ENCODE measurements at regions not wholly inside any gene's neighbourhood (a gene's known extent, or its start where the extent isn't known, plus 50 kb on each side); places are given as distances from the start of the nearest gene placed in this dataset.
"Not testable (repeated sequence)": the region's sequence is repeated elsewhere in the genome, so short reads cannot be mapped to it uniquely, and the experiment has no call there.

DNA sequence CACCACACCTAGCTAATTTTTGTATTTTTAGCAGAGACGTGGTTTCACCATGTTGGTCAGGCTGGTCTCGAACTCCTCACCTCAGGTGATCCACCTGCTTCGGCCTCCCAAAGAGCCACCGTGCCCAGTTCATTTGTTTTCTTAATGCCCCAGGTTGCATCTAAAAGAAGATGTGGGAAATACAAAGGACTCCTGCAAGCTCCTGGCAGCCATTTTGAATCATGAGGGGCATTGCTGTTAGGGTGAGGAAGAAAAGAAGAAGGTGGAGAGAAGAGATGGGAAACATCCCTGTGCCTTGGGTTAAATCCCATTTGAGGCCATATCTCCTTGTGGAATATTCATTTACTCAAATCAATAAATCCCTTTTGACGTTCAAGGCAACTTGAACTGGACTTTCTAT, 365.3 kb upstream of the ERCC4 start:
- no peak for DNase-seq

DNA sequence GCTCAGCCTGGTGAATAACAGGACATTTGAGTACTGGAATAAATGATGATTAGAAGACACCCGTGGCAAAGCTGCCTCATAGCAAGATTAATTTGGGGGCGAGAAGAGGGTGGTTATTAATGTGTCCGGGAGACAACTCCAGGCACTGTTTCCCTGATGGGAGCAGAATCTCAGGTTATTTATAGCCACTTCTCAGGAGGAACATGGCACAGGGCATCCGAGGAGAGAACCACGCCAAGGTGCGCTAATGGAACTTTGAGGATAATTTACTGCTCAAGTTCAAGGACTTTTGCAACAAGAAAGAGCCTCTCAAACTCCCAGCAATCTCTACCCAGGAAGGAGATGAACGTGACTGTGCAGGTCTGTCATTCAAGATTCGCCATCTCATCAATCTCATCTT, 362.5 kb upstream of the ERCC4 start:
- DNase-seq: no peak

DNA sequence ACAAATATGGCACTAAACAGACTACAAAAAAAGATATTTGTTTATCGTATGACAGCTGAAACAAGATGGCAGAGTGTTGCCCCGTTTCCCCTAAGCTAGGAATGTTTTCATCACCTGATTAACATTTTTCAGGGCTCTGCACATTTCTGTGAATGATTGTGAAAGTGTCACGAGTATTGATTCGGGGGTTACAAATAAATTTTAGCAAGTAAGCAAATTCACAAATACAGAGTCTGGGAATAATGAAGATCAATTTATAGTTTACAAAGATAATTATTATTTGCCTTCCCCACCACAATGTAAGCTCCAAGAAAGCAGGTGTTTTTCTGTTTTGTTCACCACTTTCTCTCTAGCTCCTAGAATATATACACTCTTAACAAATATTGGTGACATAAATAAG, 361.2 kb upstream of the ERCC4 start:
- DNase-seq: no peak

DNA sequence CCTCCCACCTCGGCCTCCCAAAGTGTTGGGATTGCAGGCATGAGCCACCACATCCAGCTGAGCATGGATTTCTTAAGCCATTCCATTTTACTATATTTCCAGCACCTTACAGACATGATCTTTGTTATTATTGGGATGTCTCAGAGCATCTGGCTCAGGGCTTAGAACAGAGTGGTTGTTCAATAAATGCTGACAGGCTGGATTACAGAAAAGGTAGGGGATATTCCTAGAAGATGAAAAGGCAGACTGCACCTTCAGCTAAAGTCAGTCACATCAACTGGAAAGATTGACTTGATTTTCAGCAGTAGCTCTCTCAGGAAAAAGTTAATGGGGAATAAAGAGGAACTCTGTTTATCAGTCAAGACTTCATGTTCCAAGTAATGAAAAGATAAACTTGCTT, 360.3 kb upstream of the ERCC4 start:
- no peak for DNase-seq

DNA sequence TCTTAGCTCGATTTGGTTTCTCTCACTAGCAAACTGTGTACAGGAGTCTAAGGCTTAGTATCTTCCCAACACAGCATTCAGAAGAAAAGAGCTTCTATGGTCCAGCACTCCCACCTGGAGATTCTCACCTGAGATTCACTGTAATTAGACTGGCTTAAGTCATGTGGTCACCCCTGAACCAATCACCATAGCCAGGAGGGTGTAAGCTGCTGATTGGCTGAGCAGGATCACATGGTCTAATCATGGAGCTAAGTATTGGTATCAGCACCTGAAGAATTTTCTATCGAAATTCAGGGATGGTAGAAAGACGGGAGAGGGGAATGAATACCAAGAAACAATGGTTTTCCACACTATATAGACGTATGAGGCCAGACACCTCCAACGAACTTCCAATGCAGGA, 359.8 kb upstream of the ERCC4 start:
- no peak for DNase-seq

DNA sequence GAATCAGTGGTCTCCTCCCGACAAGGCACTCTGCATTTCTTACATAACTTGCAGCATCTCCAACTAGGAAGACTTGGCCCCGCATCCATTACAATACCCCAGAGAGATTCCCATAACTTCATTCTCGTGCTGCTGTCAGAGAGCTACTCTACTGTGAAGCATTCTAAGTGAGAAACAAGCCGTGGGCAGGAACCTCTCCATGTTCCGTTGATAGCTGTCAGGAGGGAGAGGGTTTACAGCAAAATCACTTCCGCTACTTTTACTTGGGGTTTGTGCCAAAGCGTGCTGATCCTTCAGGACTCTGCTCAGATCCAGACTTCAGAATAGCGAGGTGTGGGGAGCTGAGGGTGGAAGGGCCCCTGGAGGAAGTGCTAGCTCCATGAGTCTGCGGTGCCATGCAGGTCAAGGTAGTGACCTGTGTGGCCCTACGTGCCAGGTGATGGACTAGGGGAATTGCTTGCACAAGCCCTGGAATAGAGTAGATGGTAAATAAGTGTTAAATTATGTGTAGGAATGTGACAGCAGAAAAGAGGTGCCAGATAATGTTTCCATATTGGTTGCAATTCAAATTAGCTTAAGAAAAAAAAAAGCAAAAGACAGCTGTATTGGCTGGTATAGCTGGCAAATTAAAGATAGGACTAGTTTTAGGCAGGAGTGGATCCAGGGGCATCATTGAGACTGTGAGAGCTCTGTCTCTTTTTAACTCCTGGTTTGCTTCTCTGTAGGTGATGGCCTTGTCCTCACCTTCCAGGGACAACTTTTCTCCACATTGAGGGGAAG, 358.5 kb upstream of the ERCC4 start:
- DNase-seq: no peak

DNA sequence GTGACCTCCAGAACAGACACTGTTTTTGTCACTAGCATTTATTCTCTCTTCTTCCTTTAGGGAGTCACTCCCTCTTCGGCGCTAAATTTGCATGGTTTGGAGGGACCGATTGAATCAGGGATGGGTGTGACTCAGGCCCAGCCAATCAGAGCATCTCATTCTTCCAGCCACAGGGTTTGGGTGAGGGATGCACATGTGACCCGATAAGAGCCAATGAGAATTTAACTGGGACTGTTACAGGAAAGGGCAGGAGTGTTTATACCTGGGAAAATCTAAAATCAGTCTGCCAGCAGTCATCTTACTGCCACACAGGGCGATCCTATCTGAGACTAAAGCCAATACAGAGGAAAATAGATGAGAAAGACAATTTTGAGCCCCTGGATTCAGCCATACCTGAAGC, 351.2 kb upstream of the ERCC4 start:
- no peak for DNase-seq

DNA sequence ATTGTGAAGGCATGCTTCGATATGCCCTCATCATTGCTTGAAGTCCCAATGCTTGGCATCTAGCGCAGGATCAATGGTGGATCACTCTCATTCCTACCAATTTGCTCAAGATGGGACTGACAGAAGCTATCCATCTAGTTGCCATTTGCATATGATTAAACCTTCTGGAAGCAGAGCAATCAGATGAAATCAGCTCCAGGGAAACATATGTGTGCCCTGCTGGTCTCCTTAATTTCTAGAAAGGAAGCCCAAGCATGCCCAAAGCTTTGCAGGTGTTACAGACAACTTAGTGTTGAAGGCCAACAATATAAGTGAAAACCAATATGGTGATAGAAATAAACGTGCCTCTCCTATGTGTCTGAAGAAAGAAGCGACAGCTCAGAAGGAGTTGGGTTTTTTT, 350.0 kb upstream of the ERCC4 start:
- no peak for DNase-seq

DNA sequence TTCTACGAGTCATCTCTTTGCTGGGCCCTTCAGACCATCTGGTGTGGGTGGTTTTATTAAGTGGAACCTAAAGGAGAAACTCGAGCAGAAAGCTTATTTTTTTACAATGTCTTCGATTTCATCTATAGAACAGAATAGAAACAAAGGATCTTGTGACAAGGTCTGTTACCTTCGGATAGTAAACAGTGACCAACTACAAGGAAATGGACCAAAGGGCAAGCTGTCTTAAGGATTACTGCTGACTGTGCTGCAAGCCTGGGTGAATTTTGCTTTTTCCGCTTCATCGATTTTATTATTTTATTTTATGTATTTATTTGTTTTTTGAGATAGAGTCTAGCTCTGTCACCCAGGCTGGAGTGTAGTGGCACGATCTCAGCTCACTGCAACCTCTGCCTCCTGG, 348.9 kb upstream of the ERCC4 start:
- DNase-seq: no peak

DNA sequence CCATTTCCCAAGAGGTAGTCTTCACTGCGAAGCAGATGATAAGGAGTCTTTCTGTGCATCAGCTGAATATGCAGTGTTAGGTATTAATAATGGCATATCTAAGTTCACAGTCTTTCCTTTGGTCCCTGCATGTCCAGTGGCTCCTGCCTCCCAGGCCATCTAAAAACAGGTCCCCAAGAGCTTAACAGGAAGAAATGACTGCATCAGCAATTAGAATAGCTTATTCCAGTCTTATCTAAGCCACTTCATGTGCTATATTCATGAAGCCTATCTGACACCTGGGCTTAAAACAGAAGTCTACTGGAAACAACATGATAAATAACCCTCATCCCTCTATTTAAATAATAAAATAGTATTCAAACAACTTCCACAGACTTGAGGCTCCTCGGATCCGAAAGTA, 346.1 kb upstream of the ERCC4 start:
- no peak for DNase-seq

DNA sequence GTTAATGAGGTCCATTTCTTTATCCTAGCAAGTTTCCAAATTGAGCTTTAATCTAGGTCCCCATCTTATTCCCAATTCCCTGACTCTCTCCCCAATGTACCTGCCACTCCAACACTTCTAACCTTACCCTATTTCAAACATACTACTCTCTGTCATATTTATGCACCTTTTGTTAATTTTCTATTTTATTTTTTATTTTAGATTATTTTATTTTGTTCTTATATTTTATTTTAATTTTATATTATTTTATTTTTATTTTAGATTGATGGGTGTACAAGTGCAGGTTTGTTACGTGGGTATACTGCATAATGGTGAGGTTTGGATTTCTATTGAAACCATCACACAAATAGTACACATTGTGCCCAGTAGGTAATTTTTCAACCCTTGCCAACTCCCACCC, 333.9 kb upstream of the ERCC4 start:
- DNase-seq: no peak

DNA sequence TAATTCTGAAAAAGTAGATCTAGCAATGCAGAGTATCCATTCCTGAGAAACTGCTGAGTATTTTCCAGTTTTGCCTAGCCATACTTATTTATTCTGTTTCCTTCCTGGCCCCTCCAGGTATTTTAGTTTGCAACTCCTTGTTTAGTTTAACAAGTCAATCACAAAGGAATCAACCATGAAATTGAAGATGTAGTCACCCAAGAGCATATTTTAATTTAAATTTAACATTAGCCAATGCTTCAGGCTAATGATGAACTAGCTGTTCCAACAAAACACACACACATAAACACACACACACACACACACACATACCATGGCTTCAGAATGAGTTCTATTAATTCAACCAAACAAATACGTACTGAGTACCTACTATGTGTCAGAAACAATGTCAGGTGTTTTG, 332.8 kb upstream of the ERCC4 start:
- DNase-seq: no peak

DNA sequence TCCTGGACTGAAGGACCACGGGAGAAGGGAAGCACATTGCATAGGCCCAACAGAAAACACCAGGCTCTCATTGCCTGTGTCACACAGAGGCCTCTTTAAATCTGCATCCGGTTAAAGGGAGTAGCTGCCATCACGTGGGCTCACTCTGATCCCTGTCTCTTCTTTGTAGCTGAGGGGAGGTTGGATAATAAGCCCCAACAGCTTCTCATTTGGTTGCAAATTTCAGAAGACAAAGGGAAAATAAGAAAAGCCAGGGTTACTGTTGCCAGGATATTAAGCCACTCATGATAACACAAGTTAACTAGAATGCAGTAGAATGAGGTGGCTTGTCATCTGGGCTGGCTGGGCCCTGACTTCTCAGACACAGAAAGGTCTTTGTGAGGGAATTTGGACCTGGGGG, 325.1 kb upstream of the ERCC4 start:
- DNase-seq: no peak

DNA sequence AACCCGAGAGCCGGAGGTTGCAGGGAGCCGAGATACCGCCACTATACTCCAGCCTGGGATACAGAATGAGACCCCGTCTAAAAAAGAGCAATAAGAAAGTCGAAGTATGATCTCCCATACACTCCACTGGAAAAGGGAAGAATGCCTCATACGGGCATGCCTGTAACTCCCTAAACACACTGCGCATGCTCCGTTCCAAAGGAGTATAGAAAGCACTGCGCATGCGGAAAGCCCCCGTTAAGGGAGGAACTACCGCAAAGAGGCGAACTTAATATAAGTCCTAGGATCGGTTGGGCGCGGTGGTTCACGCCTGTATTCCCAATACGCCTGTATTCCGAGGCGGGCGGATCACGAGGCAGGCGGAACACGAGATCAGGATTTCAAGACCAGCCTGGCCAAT, 313.1 kb upstream of the ERCC4 start:
- no peak for DNase-seq

DNA sequence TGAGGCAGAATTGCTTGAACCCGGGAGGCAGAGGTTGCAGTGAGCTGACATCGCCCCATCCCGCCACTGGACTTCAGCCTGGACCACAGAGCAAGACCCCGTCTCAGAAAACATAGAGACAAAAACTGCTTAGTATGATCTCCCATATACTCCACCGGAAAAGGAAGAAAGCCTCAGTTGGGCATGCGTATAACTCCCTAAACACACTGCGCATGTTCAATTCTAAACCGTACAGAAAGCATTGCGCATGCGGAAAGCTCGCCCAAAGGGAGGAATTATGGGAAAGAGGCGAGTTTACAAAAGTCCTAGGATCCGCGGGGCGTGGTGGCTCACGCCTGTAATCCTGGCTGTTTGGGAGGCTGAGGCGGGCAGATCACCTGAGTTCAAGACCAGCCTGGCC, 312.7 kb upstream of the ERCC4 start:
- no peak for DNase-seq

DNA sequence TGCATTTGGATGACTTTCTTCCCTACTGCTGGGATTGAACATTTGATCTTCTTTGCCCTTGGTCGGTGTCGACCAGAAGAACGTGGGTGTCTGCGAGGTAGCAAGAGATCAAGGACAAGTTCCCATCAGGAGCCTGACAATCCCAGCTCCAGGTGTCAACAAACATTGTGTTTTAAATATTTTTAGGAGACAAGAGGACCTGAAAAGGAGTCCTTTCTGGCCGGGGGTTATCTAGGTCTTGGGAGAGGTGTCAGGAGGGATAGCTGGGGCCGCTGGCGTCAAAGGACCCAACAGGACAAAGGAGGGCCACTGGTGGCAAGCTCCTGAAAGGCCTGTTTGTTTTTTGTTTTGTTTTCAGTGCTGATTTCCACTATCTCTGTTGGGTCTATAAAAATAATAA, 308.4 kb upstream of the ERCC4 start:
- no peak for DNase-seq

DNA sequence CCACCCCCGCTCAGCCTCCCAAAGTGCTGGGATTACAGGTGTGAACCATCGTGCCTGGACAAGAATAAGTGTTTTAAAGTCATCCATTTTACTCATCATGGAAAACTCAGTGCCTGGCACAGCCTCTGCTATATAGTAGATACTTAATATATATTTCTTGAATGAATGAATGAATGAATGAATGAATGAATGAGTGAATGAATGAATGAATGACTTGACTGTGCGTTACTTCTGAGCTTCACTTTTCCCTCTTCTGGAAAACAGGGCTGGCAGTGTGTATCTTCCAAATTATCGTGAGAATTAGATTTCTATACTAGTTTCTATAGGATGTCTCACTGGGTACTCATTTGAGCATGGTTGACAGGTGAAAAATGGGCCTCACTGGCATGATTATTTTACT, 307.3 kb upstream of the ERCC4 start:
- DNase-seq: no peak

DNA sequence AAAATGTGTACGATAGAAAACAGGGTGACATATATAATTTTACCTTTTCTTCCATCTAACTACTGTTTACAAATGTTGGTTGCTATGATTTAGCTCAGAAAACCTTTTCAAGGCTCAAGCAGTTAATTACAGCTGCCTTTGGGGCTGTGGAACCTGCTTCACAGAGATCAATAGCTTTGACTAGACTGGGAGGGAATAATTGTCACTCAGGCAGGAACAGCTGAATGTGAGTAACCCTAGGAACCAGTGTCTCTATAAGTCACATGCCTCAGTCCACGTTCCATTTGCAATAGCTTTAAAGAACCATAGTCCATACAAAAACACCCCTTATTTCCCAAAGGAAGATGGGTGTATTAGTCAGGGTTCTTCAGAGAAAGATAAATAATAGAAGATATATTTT, 306.8 kb upstream of the ERCC4 start:
- DNase-seq: no peak

DNA sequence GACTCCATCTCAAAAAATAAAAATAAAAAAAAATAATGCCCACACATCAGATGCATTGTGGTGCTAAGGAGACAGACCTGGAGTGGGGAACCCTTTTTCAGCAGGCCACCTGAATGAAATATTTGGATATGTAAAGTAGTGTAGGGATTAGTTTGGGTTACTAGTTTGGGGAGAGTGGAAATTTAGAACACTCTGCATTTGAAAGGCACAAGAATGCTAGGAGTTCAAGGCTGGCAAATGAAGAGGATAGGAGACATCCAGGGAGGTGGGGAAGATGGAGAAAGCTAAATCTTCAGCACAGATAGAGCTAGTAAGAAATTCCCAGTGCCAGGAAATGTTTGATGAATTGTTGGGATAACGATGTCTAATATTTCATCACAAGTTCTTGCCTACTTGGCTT, 298.3 kb upstream of the ERCC4 start:
- no peak for DNase-seq

DNA sequence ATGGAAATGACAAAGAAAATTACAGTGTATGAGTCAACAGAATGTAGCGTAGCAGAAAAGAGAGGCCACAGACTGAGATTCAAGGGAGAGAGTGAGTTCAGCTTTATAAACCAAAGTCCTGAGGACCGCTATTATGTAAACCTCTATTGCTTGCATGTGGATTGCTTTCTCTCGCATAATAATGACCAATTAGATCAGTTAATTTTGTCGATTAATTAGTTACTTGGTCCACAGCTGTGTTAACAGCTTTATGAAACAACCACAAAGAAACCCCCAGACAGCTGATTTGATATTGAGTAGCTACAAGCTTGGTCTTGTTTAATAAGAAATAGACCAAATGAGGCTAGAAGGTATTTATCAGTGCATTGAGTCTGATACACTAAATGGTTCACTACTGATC, 291.8 kb upstream of the ERCC4 start:
- no peak for DNase-seq

DNA sequence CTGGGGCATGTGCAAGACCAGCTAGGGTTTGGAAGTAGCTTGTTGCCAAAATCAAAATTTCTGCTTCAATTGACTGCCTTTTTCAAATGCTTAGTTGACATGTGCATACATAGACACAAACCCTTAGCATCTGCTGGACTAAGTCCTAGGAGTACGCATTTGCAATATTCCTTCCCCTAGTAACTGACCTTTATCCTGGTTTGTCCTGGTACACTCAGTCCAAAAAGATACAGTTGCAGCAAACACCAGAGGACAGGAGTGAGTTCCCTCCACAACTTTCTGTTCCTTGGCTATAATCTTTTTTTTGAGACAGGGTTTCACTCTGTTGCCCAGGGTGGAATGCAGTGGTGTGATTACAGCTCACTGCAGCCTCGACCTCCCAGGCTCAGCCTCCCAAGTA, 290.2 kb upstream of the ERCC4 start:
- no peak for DNase-seq

DNA sequence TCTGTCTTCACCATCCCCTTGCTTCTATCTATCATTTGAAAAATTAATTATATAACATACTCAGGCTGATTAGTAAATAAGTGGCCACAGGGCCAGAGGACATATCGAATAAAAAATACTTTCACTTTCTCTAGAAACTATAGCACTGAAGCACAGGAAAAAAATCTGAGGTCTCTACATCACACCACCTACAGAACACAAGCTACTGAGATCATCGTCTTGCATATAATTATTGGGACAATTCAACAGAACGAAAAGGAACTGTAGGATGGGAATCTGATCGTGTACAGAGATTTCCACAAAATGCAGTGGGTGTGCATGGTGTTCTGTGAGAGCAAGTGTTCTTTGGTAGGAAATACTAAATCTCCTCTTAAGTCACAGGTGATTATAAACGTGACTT, 289.6 kb upstream of the ERCC4 start:
- no peak for DNase-seq

DNA sequence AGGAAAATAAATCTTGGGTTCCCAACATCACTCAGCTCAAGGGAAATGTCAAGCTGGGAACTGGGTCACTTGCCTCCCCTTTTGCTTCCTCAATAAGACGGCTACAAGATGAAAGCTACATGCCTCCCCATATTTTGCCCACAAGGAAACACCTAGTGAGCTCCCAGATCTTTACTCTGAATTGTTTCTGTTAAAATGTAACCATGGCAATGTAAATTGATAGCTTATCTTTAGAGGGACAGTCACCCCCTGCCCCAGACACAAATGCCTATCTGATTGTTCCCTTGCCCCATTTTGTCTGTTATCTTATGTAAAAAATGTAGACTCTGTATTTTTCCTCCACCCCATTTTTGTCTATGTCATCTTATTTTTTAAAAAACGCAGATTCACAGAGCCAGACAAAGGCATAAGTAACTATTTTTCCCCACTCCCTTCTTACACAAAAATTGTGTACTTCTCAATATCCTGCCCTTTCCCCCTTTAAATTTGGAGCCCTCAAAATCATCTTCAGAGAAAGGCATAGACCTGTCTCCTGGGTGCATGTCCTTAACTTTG, 288.7 kb upstream of the ERCC4 start:
- no peak for DNase-seq

DNA sequence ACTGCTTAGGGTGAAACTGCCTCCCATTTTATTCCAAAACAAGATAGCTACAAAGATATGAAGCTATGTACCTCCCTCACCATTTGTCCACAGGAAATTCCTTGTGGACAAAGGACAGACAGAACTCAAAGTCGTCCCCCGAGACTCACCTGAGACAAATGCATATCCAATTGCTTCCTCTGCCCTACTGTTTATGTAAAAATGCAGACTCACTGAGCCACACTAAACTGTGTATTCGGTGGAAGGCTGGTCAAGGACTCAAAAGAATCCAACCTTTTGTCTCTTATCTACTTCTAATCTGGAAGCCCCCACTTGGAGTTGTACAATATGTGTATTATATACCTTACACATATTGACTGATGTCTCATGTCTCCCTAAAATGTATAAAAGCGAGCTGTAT, 288.0 kb upstream of the ERCC4 start:
- no peak for DNase-seq

DNA sequence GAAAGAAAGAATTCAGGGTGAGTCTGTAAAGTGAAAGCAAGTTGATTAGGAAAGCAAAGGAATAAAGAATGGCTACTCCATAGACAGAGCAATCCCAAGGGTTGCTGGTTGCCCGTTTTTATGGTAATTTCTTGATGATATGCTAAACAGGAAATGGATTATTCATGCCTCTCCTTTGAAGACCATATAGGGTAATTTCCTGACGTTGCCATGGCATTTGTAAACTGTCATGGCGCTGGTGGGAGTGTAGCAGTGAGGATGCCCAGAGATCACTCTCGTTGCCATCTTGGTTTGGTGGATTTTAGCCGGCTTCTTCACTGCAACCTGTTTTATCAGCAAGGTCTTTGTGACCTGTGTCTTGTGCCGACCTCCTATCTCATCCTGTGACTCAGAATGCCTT, 287.4 kb upstream of the ERCC4 start:
- not testable (repeated sequence) for DNase-seq
